GM19239 (cell line): ENCODE measurements at regions not wholly inside any gene's neighbourhood (a gene's known extent, or its start where the extent isn't known, plus 50 kb on each side); places are given as distances from the start of the nearest gene placed in this dataset.
"Not testable (repeated sequence)": the region's sequence is repeated elsewhere in the genome, so short reads cannot be mapped to it uniquely, and the experiment has no call there.

Experiments used
- DNase-seq: peaks from one replicate; pipeline ENCODE4 v3.0.0; 2011; ENCODE audit warnings: low spot score; ENCODE audit not compliant: insufficient read length
- FAIRE-seq: peaks from 2 replicates; lab custom pipeline; 2011; peaks lifted over from hg19 to GRCh38; lab: Jason Lieb, UNC

- DNase-seq, FAIRE-seq: not testable (repeated sequence)
Observed at GRCh38 chr2:111577154-111577885, 306.7 kb downstream of the ANAPC1 start.

DNA sequence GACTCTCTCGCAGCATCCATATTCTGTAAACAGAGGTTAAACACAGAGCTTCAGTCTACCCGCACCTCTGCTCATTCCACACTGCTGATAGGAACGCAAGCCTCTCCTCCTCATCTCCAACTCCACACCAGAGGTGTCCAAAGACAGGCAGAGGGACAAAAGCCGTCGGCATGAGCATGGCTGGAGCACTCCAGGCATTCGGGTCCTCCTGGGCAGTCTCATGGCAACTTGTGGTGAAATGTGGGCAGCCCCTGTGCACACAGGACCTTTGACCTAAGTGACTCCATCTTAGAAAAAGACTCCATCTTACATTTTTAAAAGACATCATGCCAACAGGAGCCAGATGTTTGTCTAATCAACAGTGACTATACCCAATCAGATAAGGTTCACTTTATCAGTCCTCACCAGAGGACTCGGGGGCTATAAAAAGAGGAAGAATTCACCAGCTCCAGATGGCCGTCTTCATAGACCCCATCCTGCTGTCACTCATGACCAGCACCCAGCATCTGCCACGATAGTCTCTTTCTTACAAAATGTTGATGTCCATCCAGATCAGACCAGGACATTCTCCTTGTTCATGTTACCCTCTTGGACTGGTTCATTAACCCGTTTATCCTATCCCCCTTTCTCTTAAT, 304.4 kb downstream of the ANAPC1 start:
- peak; percentile 40 for FAIRE-seq
- not testable (repeated sequence) for DNase-seq

- FAIRE-seq = not testable (repeated sequence)
Observed at GRCh38 chr2:111580616-111581015, 303.4 kb downstream of the ANAPC1 start.

GRCh38 chr2:111582090-111582489, 301.9 kb downstream of the ANAPC1 start:
- FAIRE-seq, DNase-seq: not testable (repeated sequence)

More at GRCh38 chr2:111580616-111581015, 303.4 kb downstream of the ANAPC1 start:
- not testable (repeated sequence) for DNase-seq

GRCh38 chr2:111583480-111583879, 300.5 kb downstream of the ANAPC1 start:
- FAIRE-seq, DNase-seq: not testable (repeated sequence)

GRCh38 chr2:111584540-111584939, 299.5 kb downstream of the ANAPC1 start:
- DNase-seq, FAIRE-seq: not testable (repeated sequence)

DNA sequence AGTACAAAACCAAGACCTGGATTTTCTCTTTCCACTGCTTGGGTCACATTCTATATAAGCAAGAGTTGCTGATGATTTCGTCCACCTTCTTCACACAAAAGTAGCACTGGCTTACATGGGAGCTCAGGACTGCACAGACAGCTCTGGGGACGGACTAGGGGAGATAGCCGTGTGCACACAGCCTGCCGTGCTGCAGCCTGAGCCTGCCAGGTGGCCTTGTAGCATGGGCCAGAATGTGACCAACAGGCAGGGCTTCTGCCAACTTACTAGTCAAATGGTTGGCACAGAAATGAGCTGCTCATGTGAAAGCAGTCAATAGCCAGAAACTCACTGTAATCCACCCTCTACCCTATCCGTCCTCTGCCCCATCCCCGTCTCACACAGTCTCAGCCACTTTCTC, 299.0 kb downstream of the ANAPC1 start:
- not testable (repeated sequence) for DNase-seq, FAIRE-seq

- FAIRE-seq, DNase-seq: not testable (repeated sequence)
Observed at GRCh38 chr2:111586014-111586413, 298.0 kb downstream of the ANAPC1 start.

GRCh38 chr2:111595072-111595471, 288.9 kb downstream of the ANAPC1 start:
- DNase-seq, FAIRE-seq: not testable (repeated sequence)

GRCh38 chr2:111596808-111597705, 286.9 kb downstream of the ANAPC1 start:
- not testable (repeated sequence) for FAIRE-seq, DNase-seq

- FAIRE-seq, DNase-seq: not testable (repeated sequence)
Observed at GRCh38 chr2:111598944-111599343, 285.0 kb downstream of the ANAPC1 start.

DNA sequence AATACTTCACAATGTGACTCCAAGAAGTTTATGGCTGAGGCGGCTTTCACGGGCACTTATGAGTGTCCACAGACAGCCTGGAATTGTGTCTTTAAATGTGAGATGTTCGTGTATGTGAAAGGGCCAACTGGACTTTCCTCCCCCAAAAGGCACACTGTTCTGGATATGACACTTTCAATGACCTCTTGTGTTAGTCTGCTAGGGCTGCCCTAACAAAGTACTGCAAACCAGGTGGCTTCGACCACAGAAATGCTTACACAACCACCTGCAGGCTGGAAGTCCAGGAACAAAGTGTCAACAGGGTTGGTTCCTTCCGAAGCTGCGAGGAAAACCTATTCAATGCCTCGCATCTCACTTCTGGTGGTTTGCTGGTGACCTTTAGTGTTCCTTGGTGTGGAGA, 281.7 kb downstream of the ANAPC1 start:
- DNase-seq, FAIRE-seq: not testable (repeated sequence)

DNA sequence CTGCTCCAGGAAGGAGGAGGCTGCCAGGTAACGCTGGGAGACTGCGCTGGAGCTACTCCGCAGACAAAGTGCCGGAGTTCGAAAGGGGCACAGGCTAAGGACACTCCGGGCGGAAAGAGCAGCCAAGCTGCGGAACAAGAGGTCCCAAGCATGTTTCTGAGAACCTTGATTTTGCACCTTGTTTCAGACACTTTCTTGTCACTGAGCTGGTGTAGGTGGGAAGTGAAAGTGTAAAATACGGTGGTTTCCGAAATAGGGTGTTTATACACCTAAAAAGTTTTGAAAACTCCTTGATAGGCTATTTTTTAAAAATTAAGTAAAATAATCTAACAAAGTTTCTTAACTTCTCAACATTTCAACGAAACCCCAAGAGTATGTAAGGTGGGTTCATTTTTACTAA, 278.2 kb downstream of the ANAPC1 start:
- DNase-seq, FAIRE-seq: not testable (repeated sequence)

- FAIRE-seq, DNase-seq: not testable (repeated sequence)
Observed at GRCh38 chr2:111606632-111607031, 277.4 kb downstream of the ANAPC1 start.

GRCh38 chr2:111609146-111609844, 274.7 kb downstream of the ANAPC1 start:
- FAIRE-seq = not testable (repeated sequence)

GRCh38 chr2:111610035-111610434, 274.0 kb downstream of the ANAPC1 start:
- not testable (repeated sequence) for FAIRE-seq, DNase-seq

More at GRCh38 chr2:111609146-111609844, 274.7 kb downstream of the ANAPC1 start:
- not testable (repeated sequence) for DNase-seq

- DNase-seq (no peak), FAIRE-seq (no peak)
Observed at GRCh38 chr2:111616651-111617218, 267.3 kb downstream of the ANAPC1 start.

- no peak for FAIRE-seq
- DNase-seq = no peak
Observed at GRCh38 chr2:111617299-111618225, 266.4 kb downstream of the ANAPC1 start.
